B cell (primary cell): ENCODE measurements at regions not wholly inside any gene's neighbourhood (a gene's known extent, or its start where the extent isn't known, plus 50 kb on each side); places are given as distances from the start of the nearest gene placed in this dataset.

Experiments
- ATAC-seq: fragments of 200-7000 bp; cut with Tn5 transposase; one replicate; pipeline ENCODE4 v1.10.0; 2021; ENCODE audit warnings: low read depth, mild to moderate bottlenecking, moderate number of reproducible peaks, moderate library complexity
- CTCF ChIA-PET: fragments of 350-600 bp; sonication (Branson Sonifier 250); formaldehyde crosslinking; loops from one replicate; lab custom pipeline; 2021; ENCODE audit warnings: antibody characterized with exemption, inconsistent platforms; lab: Charles Lee
- POLR2A ChIA-PET: fragments of 350-600 bp; sonication (Branson Sonifier 250); formaldehyde crosslinking; loops from one replicate; lab custom pipeline; 2021; ENCODE audit warnings: antibody characterized with exemption; lab: Charles Lee
- DNase-seq: peaks from one replicate; pipeline ENCODE4 v3.0.0; 2013
- H2AFZ ChIP-seq: 2 replicates; pipeline ENCODE4 v1.6.1; 2012; ENCODE audit warnings: mild to moderate bottlenecking, low read depth, low read length; ENCODE audit not compliant: insufficient read depth, poor library complexity, severe bottlenecking
- H3K27ac ChIP-seq, 2 donors: 1 replicate in 1 of 2; 2 replicates in 1 of 2; pipeline ENCODE4 v1.5.1; 2012 to 2013; ENCODE audit warnings: low read length in 2 of 2, mild to moderate bottlenecking in 2 of 2, moderate library complexity in 1 of 2
- H3K27me3 ChIP-seq, 4 experiments: fragments of 200-600 bp in 1 of 4; sonication (generic) in 1 of 4; replicated peaks in 1 of 4; 1 replicate in 2 of 4; 2 replicates in 2 of 4; pipeline versions ENCODE4 v1.6.1 to v1.7.0; 2013 to 2016; ENCODE audit warnings: low read length in 3 of 4, mild to moderate bottlenecking in 2 of 4, mixed read lengths in 1 of 4, moderate library complexity in 1 of 4; ENCODE audit not compliant: insufficient read depth in 4 of 4, control insufficient read depth in 3 of 4; ENCODE audit errors: control extremely low read depth in 1 of 4
- H3K36me3 ChIP-seq, 2 experiments: replicated peaks in 1 of 2; 1 replicate in 1 of 2; 2 replicates in 1 of 2; pipeline versions ENCODE4 v1.6.1 to v1.7.1; 2013; ENCODE audit warnings: low read length in 1 of 2; ENCODE audit not compliant: insufficient read depth in 2 of 2, control insufficient read depth in 1 of 2; ENCODE audit errors: control extremely low read depth in 1 of 2, extremely low read depth in 1 of 2
- H3K4me1 ChIP-seq, 2 donors: fragments of 200-600 bp in 1 of 2; sonication (generic) in 1 of 2; 1 replicate in 1 of 2; 2 replicates in 1 of 2; pipeline versions ENCODE4 v1.5.1 to v1.6.1; 2013 to 2017; ENCODE audit warnings: low read length in 2 of 2; ENCODE audit not compliant: control insufficient read depth in 2 of 2, insufficient read depth in 2 of 2
- H3K4me2 ChIP-seq: replicated peaks from 2 replicates; pipeline ENCODE3; 2012; ENCODE audit warnings: mild to moderate bottlenecking, low read depth, low read length; ENCODE audit not compliant: poor library complexity, severe bottlenecking
- H3K4me3 ChIP-seq, 5 experiments: fragments of 200-600 bp in 1 of 5; sonication (generic) in 1 of 5; 1 replicate in 3 of 5; 2 replicates in 2 of 5; pipeline versions ENCODE4 v1.5.1 to v1.7.0; 2011 to 2016; ENCODE audit warnings: low read length in 4 of 5, mild to moderate bottlenecking in 4 of 5, low read depth in 2 of 5, control low read depth in 1 of 5, moderate library complexity in 1 of 5; ENCODE audit not compliant: insufficient read depth in 1 of 5; ENCODE audit errors: control extremely low read depth in 1 of 5, extremely low read depth in 1 of 5
- H3K79me2 ChIP-seq: fragments of 200-600 bp; sonication (generic); one replicate; pipeline ENCODE4 v1.6.0; 2016; ENCODE audit warnings: low read length; ENCODE audit not compliant: control insufficient read depth, insufficient read depth
- H3K9ac ChIP-seq: fragments of 200-600 bp; sonication (generic); 2 replicates; pipeline ENCODE4 v1.6.1; 2017; ENCODE audit warnings: mild to moderate bottlenecking, low read length, moderate library complexity
- H3K9me3 ChIP-seq, 3 donors: one replicate each; pipeline versions ENCODE4 v1.6.1 to v1.7.1; 2013; ENCODE audit warnings: low read length in 2 of 3; ENCODE audit not compliant: control insufficient read depth in 2 of 3, insufficient read depth in 1 of 3; ENCODE audit errors: control extremely low read depth in 1 of 3
- H4K20me1 ChIP-seq: 2 replicates; pipeline ENCODE4 v1.6.0; 2012; ENCODE audit warnings: mild to moderate bottlenecking, low read length; ENCODE audit not compliant: insufficient read depth, control insufficient read depth, poor library complexity, severe bottlenecking
- H3K27ac Mint-ChIP-seq: one replicate; pipeline ENCODE4 v1.8.0; 2021; ENCODE audit warnings: mixed read lengths
- H3K27me3 Mint-ChIP-seq: one replicate; pipeline ENCODE4 v1.8.0; 2021; ENCODE audit warnings: mixed read lengths
- H3K4me1 Mint-ChIP-seq: one replicate; pipeline ENCODE4 v1.8.0; 2021; ENCODE audit warnings: mixed read lengths
- H3K4me3 Mint-ChIP-seq: one replicate; pipeline ENCODE4 v1.8.0; 2021; ENCODE audit warnings: mixed read lengths
- H3K9me3 Mint-ChIP-seq: one replicate; pipeline ENCODE4 v1.8.0; 2022; ENCODE audit warnings: mixed read lengths; ENCODE audit not compliant: insufficient read depth
- EZH2 ChIP-seq: IDR thresholded peaks from 2 replicates; pipeline ENCODE4 v1.6.1; 2012; ENCODE audit warnings: borderline replicate concordance, low read depth, mild to moderate bottlenecking, moderate library complexity, low read length; ENCODE audit not compliant: insufficient read depth, poor library complexity, severe bottlenecking
- WGBS: methylation state at CpG from one replicate; pipeline ENCODE4 v1.1.5; 2013; ENCODE audit warnings: missing lambda C conversion rate; ENCODE audit not compliant: insufficient coverage; 5-methylcytosine and 5-hydroxymethylcytosine counted together
- intact Hi-C: fragments of 100-400 bp; cut with micrococcal nuclease; formaldehyde crosslinking; loops from one replicate; pipeline ENCODE4 v1.10.0; 2022
- TF ChIP-seq, protein P1 (sequence below): fragments of 200-600 bp; IDR thresholded peaks from one replicate; pipeline ENCODE4 v1.8.0; 2022; ENCODE audit warnings: antibody characterized with exemption, mild to moderate bottlenecking

DNA sequence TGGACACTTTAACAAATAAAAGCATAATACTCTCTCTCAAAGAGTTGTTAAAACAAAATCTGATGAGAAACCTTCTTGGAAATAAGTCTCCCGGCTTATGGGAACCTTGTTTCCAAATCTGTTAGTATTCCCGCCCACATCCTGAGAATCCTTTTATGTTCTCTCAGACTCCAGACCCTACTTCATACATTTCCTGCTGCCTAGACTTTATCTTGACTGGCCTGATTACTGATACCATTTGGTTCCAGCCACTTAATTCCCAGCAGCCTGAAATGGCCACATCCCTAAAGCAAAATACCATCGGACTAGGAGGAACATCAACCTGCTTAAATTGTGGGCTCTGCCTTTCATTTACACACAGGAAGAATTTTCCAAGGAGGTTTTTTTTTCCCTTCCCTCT, 79.1 kb upstream of the CYP1B1 start:
- no peaks in the 10 kb centered on the region for H3K9me3 Mint-ChIP-seq
- H3K9ac ChIP-seq: no peak overlapping the region
- DNase-seq: no peak
- no peak overlapping the region for H3K4me3 ChIP-seq
- no peak for ATAC-seq
- H3K9me3 ChIP-seq: no peaks in the 10 kb centered on the region
- no peaks in the 10 kb centered on the region for H3K36me3 ChIP-seq
- H2AFZ ChIP-seq: no peak overlapping the region
- no peaks in the 10 kb centered on the region for H3K4me1 Mint-ChIP-seq
- H3K79me2 ChIP-seq: no peaks in the 10 kb centered on the region
- H3K27me3 Mint-ChIP-seq: peaks cover 30% of the 10 kb centered on the region
- POLR2A ChIA-PET: no interaction called here
- H4K20me1 ChIP-seq: no peaks in the 10 kb centered on the region
- H3K27ac ChIP-seq: no peak overlapping the region
- CTCF ChIA-PET: no interaction called here
- H3K27me3 ChIP-seq: peaks cover 0 to 3% (median 0%) of the 10 kb centered on the region in 4 experiments
- 83% methylated on average over 2 of the region's 3 CpGs for WGBS
- H3K4me3 Mint-ChIP-seq: no peak overlapping the region
- H3K4me2 ChIP-seq: no peak overlapping the region
- intact Hi-C loops: no loop called here
- H3K4me1 ChIP-seq: no peaks in the 10 kb centered on the region
- no peak overlapping the region for H3K27ac Mint-ChIP-seq
- TF ChIP-seq EZH2: no peak
- TF ChIP-seq, protein P1, sequence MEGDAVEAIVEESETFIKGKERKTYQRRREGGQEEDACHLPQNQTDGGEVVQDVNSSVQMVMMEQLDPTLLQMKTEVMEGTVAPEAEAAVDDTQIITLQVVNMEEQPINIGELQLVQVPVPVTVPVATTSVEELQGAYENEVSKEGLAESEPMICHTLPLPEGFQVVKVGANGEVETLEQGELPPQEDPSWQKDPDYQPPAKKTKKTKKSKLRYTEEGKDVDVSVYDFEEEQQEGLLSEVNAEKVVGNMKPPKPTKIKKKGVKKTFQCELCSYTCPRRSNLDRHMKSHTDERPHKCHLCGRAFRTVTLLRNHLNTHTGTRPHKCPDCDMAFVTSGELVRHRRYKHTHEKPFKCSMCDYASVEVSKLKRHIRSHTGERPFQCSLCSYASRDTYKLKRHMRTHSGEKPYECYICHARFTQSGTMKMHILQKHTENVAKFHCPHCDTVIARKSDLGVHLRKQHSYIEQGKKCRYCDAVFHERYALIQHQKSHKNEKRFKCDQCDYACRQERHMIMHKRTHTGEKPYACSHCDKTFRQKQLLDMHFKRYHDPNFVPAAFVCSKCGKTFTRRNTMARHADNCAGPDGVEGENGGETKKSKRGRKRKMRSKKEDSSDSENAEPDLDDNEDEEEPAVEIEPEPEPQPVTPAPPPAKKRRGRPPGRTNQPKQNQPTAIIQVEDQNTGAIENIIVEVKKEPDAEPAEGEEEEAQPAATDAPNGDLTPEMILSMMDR: no peak

DNA sequence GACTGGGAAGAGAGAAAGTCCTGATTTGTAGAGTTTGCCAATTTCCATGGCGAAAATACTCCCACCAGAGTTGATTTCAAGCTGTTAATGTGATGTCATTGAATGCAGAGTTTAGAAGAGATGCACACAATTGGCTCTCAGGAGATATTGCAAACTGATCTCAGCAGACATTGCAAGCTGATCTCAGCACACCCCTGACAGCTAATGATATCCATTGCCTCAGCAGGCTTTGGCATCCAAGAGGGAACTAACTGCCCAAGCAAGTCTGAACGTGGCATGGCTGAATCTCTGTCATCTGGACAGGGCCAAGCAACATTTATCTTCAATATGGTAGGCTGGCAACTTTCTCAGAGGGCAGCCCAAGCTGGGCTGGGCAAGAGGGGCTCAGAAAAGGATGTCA, 78.4 kb upstream of the CYP1B1 start:
- ChIA-PET CTCF (no interaction called here), POLR2A (no interaction called here)
- Histone ChIP-seq H3K4me1 (no peaks in the 10 kb centered on the region), H3K4me2 (no peak overlapping the region), H3K27ac (no peak overlapping the region), H3K9me3 (no peaks in the 10 kb centered on the region), H4K20me1 (no peaks in the 10 kb centered on the region), H2AFZ (no peak overlapping the region), H3K27me3 (peaks cover 0 to 3% (median 0%) of the 10 kb centered on the region in 4 experiments), H3K36me3 (no peaks in the 10 kb centered on the region), H3K79me2 (no peaks in the 10 kb centered on the region), H3K4me3 (no peak overlapping the region), H3K9ac (no peak overlapping the region)
- no peak overlapping the region for H3K4me3 Mint-ChIP-seq
- H3K4me1 Mint-ChIP-seq: no peaks in the 10 kb centered on the region
- intact Hi-C loops: no loop called here
- 87% methylated on average over 2 of the region's 2 CpGs for WGBS
- H3K9me3 Mint-ChIP-seq: no peaks in the 10 kb centered on the region
- peaks cover 27% of the 10 kb centered on the region for H3K27me3 Mint-ChIP-seq
- ATAC-seq: no peak
- H3K27ac Mint-ChIP-seq: no peak overlapping the region
- no peak for DNase-seq
- no peak for TF ChIP-seq EZH2
- TF ChIP-seq, protein P1: no peak
